AG04450 (cell line): ENCODE measurements at regions not wholly inside any gene's neighbourhood (a gene's known extent, or its start where the extent isn't known, plus 50 kb on each side); places are given as distances from the start of the nearest gene placed in this dataset.
"Not testable (repeated sequence)": the region's sequence is repeated elsewhere in the genome, so short reads cannot be mapped to it uniquely, and the experiment has no call there.

ENCODE experiments used
- CTCF ChIA-PET: fragments of 300-600, 350-600 bp; formaldehyde crosslinking; extraction: SDS; loops from one replicate; lab custom pipeline; 2022; ENCODE audit warnings: antibody characterized with exemption, inconsistent platforms; lab: Charles Lee
- POLR2A ChIA-PET: fragments of 350-600 bp; formaldehyde crosslinking; extraction: SDS; loops from one replicate; lab custom pipeline; 2021; ENCODE audit warnings: antibody characterized with exemption, inconsistent platforms; lab: Yijun Ruan, JAX
- DNase-seq: peaks from one replicate; pipeline ENCODE4 v3.0.0-alpha.2; 2011; ENCODE audit warnings: low read depth, low spot score
- H3K27ac ChIP-seq: one replicate; pipeline ENCODE4 v1.5.1; 2012; ENCODE audit warnings: low read depth, low read length, control low read depth
- H3K27me3 ChIP-seq: one replicate; pipeline ENCODE4 v1.6.0; 2012; ENCODE audit warnings: low read length; ENCODE audit not compliant: control insufficient read depth, insufficient read depth
- H3K4me3 ChIP-seq: 2 replicates; pipeline ENCODE4 v1.5.1; 2011; ENCODE audit warnings: mild to moderate bottlenecking, low read depth, low read length, control low read depth
- H3K9me3 ChIP-seq: 2 replicates; pipeline ENCODE4 v1.5.1; 2012; ENCODE audit warnings: low read length; ENCODE audit not compliant: control insufficient read depth, insufficient read depth
- CTCF ChIP-seq: IDR thresholded peaks from 2 replicates; pipeline ENCODE4 v1.5.1; 2011; ENCODE audit warnings: low read depth, low read length, control low read depth, inconsistent platforms

GRCh38 chr2:123656590-123656989 is 368.5 kb upstream of the CNTNAP5 start:
- Histone ChIP-seq H3K4me3 (no peak overlapping the region), H3K27me3 (no peaks in the 10 kb centered on the region), H3K27ac (no peak overlapping the region), H3K9me3 (peaks cover 9% of the 10 kb centered on the region)
- ChIA-PET CTCF (no interaction called here), POLR2A (no interaction called here)
- no peak for TF ChIP-seq CTCF
- no peak for DNase-seq

- TF ChIP-seq CTCF: no peak
- H3K27me3 ChIP-seq: no peaks in the 10 kb centered on the region
- no peak overlapping the region for H3K27ac ChIP-seq
- CTCF ChIA-PET: no interaction called here
- peaks cover 9% of the 10 kb centered on the region for H3K9me3 ChIP-seq
- DNase-seq: no peak
- POLR2A ChIA-PET: no interaction called here
- no peak overlapping the region for H3K4me3 ChIP-seq
Observed at GRCh38 chr2:123659120-123659519, 366.0 kb upstream of the CNTNAP5 start.

GRCh38 chr2:123670286-123670685 is 354.8 kb upstream of the CNTNAP5 start:
- H3K9me3 ChIP-seq: peaks cover 2% of the 10 kb centered on the region; the same call in 1 of the 2 replicates
- no peak for TF ChIP-seq CTCF
- DNase-seq: no peak
- H3K27me3 ChIP-seq: no peaks in the 10 kb centered on the region
- POLR2A ChIA-PET: no interaction called here
- no peak overlapping the region for H3K27ac ChIP-seq
- CTCF ChIA-PET: no interaction called here
- H3K4me3 ChIP-seq: no peak overlapping the region

GRCh38 chr2:123683797-123684196 is 341.3 kb upstream of the CNTNAP5 start:
- CTCF ChIA-PET, POLR2A ChIA-PET: not testable (repeated sequence)

GRCh38 chr2:123687064-123687463 is 338.0 kb upstream of the CNTNAP5 start:
- H3K9me3 ChIP-seq: peaks cover 38% of the 10 kb centered on the region
- no peak for DNase-seq
- H3K4me3 ChIP-seq: no peak overlapping the region
- no peak for TF ChIP-seq CTCF
- no peak overlapping the region for H3K27ac ChIP-seq
- ChIA-PET CTCF (no interaction called here), POLR2A (no interaction called here)
- no peaks in the 10 kb centered on the region for H3K27me3 ChIP-seq

More at GRCh38 chr2:123683797-123684196, 341.3 kb upstream of the CNTNAP5 start:
- not testable (repeated sequence) for H3K27ac ChIP-seq, DNase-seq, H3K4me3 ChIP-seq, H3K27me3 ChIP-seq
- peaks cover 37% of the 10 kb centered on the region for H3K9me3 ChIP-seq
